ENCODE measurements at regions not wholly inside any gene's neighbourhood (a gene's known extent, or its start where the extent isn't known, plus 50 kb on each side); places are given as distances from the start of the nearest gene placed in this dataset.

GRCh38 chr14:73800970-73801515, 50.6 kb upstream of the PTGR2 start:
- H3K4me3 Mint-ChIP-seq = no peak overlapping the region
- H3K9me3 Mint-ChIP-seq = no peaks in the 10 kb centered on the region
- peaks cover 0 to 4% (median 0%) of the 10 kb centered on the region in 3 donors for H3K4me1 Mint-ChIP-seq
- H3K36me3 Mint-ChIP-seq = peaks cover 3% of the 10 kb centered on the region
- H3K27ac Mint-ChIP-seq = no peak overlapping the region
- no peaks in the 10 kb centered on the region for H3K27me3 Mint-ChIP-seq

GRCh38 chr14:73797543-73798265, 53.9 kb upstream of the PTGR2 start:
- H3K27me3 Mint-ChIP-seq = no peaks in the 10 kb centered on the region
- H3K4me1 Mint-ChIP-seq = peaks cover 0 to 4% (median 0%) of the 10 kb centered on the region in 3 donors
- H3K4me3 Mint-ChIP-seq = no peak overlapping the region
- peaks cover 3% of the 10 kb centered on the region for H3K36me3 Mint-ChIP-seq
- H3K27ac Mint-ChIP-seq = no peak overlapping the region
- no peaks in the 10 kb centered on the region for H3K9me3 Mint-ChIP-seq

- H3K9me3 Mint-ChIP-seq = no peaks in the 10 kb centered on the region
- peaks cover 3% of the 10 kb centered on the region for H3K36me3 Mint-ChIP-seq
- H3K4me1 Mint-ChIP-seq = peaks cover 0 to 4% (median under 1%) of the 10 kb centered on the region in 3 donors
- H3K27me3 Mint-ChIP-seq = no peaks in the 10 kb centered on the region
- no peak overlapping the region for H3K4me3 Mint-ChIP-seq
- no peak overlapping the region for H3K27ac Mint-ChIP-seq
Measured at GRCh38 chr14:73796893-73797542, 54.6 kb upstream of the PTGR2 start.

GRCh38 chr14:73796415-73796814, 55.2 kb upstream of the PTGR2 start:
- Mint-ChIP-seq H3K9me3 (no peaks in the 10 kb centered on the region), H3K4me3 (no peak overlapping the region), H3K27me3 (no peaks in the 10 kb centered on the region), H3K27ac (no peak overlapping the region), H3K36me3 (peaks cover 3% of the 10 kb centered on the region), H3K4me1 (peaks cover 0 to 4% (median 1%) of the 10 kb centered on the region in 3 donors)

- H3K27ac Mint-ChIP-seq = no peak overlapping the region
- no peaks in the 10 kb centered on the region for H3K27me3 Mint-ChIP-seq
- H3K4me1 Mint-ChIP-seq = peaks cover 0 to 4% (median 1%) of the 10 kb centered on the region in 3 donors
- no peaks in the 10 kb centered on the region for H3K9me3 Mint-ChIP-seq
- H3K36me3 Mint-ChIP-seq = peaks cover 3% of the 10 kb centered on the region
- H3K4me3 Mint-ChIP-seq = no peak overlapping the region
Measured at GRCh38 chr14:73795974-73796373, 55.7 kb upstream of the PTGR2 start.

GRCh38 chr14:73795466-73795865, 56.2 kb upstream of the PTGR2 start:
- Mint-ChIP-seq H3K9me3 (no peaks in the 10 kb centered on the region), H3K27me3 (no peaks in the 10 kb centered on the region), H3K4me3 (no peak overlapping the region), H3K27ac (peak overlapping the region in 1 of 3 donors; percentile 53), H3K4me1 (peaks cover 0 to 2% (median 1%) of the 10 kb centered on the region in 3 donors), H3K36me3 (no peaks in the 10 kb centered on the region)

GRCh38 chr14:73794146-73794545, 57.5 kb upstream of the PTGR2 start:
- Mint-ChIP-seq H3K36me3 (no peaks in the 10 kb centered on the region), H3K4me3 (no peak overlapping the region), H3K4me1 (peaks cover 0 to 5% (median 2%) of the 10 kb centered on the region in 3 donors), H3K27ac (no peak overlapping the region), H3K27me3 (no peaks in the 10 kb centered on the region), H3K9me3 (no peaks in the 10 kb centered on the region)

DNA sequence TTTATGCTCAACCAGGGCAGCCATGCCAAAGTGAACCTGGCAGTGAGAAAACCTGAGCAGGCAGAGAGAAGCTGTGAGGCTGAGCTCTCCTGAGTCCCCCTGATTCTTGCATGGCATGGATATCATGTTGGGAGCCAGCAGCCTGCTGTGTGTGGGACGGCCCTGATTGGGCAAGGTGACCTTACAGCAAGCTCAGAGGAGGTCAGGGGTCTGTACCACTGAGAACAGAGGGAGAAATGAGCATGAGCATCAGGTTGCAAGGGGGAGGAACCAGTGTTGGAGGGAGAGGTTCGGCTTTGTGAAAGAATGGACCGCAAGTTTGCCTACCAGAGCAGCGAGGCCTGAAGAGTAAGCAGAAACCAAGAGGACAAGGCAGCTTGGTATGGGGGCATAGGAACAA, 59.1 kb upstream of the PTGR2 start:
- no peaks in the 10 kb centered on the region for H3K27me3 Mint-ChIP-seq
- H3K36me3 Mint-ChIP-seq = no peaks in the 10 kb centered on the region
- H3K4me3 Mint-ChIP-seq = no peak overlapping the region
- peaks cover 9 to 16% (median 12%) of the 10 kb centered on the region in 3 donors for H3K4me1 Mint-ChIP-seq
- H3K27ac Mint-ChIP-seq = no peak overlapping the region
- no peaks in the 10 kb centered on the region for H3K9me3 Mint-ChIP-seq

- Mint-ChIP-seq H3K27me3 (no peaks in the 10 kb centered on the region), H3K9me3 (no peaks in the 10 kb centered on the region), H3K4me3 (no peak overlapping the region), H3K4me1 (peaks cover 20 to 24% (median 21%) of the 10 kb centered on the region in 3 donors), H3K36me3 (no peaks in the 10 kb centered on the region), H3K27ac (peak overlapping the region in 1 of 3 donors; percentile 95)
Measured at GRCh38 chr14:73789989-73790581, 61.5 kb upstream of the PTGR2 start.

DNA sequence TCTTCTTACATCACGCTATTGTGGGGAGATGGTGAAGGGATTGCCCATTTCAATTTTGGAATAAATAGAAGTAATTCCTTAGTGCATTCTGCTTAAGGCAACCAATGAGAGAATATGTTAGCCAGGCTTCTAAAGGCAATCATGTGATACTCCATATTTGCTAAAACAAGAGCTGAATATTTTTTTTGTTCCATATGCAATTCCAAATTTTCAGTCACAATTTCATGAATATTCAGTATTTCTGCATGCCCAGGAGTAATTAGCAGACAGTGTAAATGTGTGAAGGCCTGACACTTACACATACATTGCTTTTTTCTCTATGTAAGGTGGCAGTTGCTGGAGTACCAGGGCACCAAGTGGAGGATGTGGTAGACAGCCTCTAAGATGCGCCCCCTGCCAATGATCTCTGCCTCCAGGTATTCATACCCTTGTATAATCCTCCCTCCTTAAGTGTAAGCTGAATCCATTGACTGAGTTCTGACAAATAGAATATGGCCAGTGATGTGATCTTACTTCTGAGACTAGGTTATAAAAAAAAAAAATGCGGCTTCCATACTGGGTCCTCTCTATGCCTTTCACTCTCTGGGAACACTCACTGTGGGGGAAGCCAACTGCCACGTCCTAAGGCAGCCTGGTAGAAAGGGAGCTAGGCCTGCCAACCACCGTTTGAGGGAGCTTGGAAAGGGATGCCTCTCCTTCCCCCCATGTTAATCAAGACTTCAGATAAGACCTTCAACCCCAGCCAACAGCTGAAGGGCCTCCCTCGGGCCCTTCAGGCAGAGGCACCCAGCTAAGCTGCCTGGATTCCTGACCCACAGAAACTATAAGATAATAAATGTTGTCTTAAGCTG, 62.7 kb upstream of the PTGR2 start:
- H3K4me3 Mint-ChIP-seq = peak overlapping the region; percentile 51 to 98 (median 92)
- H3K27ac Mint-ChIP-seq = peak overlapping the region; percentile 64 to 97 (median 95)
- peaks cover 30 to 36% (median 31%) of the 10 kb centered on the region in 3 donors for H3K4me1 Mint-ChIP-seq
- H3K27me3 Mint-ChIP-seq = no peaks in the 10 kb centered on the region
- H3K36me3 Mint-ChIP-seq = no peaks in the 10 kb centered on the region
- no peaks in the 10 kb centered on the region for H3K9me3 Mint-ChIP-seq

GRCh38 chr14:73788317-73788598, 63.4 kb upstream of the PTGR2 start:
- Mint-ChIP-seq H3K27ac (peak overlapping the region; percentile 95 to 98 (median 97)), H3K4me1 (peaks cover 35 to 38% (median 38%) of the 10 kb centered on the region in 3 donors), H3K27me3 (no peaks in the 10 kb centered on the region), H3K9me3 (no peaks in the 10 kb centered on the region), H3K4me3 (peak overlapping the region; percentile 87 to 98 (median 98)), H3K36me3 (no peaks in the 10 kb centered on the region)

DNA sequence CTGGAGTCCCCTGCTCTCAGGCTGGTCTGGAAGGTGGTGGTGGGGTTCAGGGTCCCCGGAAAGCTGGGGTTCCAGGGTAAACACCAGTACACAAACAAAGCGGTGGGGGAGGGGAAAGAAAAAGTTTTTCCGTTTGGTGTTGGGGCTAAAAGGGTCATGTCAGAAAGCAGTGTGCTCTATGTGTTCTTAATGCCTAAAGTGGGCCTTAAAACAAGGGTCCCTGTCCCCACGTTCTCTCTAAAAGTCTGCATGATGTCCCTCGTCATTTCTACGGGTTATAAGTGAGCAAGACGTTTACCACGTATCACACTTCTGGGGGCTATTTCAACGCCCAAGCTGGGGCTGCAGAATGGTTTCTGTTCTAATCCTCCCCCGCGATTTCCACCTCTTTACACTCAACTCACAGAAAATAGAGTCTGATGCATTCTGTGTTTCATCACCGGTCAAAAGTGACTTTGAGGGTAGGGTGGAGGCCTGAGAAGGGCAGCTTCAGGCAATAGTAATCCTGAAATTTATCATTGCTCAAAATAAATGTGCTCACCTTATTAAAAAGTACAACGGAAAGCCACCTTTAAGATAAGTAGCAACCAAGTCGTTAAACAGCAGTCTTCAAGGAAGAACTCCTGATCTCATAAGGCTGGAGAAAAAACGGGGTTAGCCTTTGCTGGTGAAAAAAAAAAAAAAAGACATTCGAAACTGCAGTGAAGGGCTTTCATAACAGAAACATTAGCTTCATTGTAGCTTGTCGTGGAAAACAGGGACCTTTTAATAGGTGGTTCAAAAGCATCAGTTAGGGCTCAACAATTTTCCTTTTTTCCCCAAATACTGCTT, 63.9 kb upstream of the PTGR2 start:
- Mint-ChIP-seq H3K27me3 (no peaks in the 10 kb centered on the region), H3K27ac (peak overlapping the region; percentile 95 to 98 (median 97)), H3K36me3 (no peaks in the 10 kb centered on the region), H3K4me3 (peak overlapping the region; percentile 87 to 98 (median 98)), H3K4me1 (peaks cover 40 to 44% (median 43%) of the 10 kb centered on the region in 3 donors), H3K9me3 (no peaks in the 10 kb centered on the region)

DNA sequence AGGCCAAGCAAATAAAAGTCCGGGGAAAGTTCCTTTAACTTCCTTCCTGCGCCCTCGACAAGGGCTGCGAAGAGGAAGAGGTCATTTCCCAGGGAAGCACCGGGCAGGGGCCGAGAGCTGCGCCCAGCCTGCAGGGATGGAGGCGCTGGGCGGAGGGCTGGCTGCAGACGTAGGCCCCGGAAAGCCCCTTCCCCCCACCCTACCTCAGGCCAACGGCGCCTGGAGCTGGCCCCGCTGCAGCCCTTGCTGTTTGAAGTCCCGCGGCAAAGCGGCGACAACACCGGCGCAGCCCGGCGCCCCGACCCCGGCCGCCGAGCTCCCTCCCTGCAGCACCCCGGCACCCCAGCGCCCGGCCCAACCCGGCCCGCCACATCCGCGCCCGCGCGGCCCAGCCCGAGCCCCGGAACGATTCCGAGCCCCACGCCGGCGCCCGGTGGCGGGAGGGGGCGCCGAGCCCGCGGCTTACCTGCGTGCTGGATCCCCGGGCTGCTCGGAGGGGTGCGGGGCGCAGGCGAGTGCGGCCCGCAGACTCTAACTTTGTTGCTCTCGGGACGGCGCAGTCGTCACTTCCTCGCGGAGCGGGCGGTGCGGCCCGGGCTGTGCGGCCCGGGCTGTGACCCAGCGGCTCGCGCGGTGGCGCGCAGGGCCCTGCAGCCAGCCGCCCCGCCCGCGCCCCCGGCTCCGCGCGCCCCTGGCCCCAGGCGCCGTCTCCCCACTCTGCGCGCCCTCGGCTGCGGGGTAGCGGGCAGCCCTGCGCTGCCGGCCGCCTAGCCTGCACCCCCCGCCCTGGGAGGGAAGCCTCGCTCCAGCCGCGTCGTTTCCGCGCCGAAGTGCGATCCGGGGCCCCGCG, 64.8 kb upstream of the PTGR2 start:
- Mint-ChIP-seq H3K27me3 (no peaks in the 10 kb centered on the region), H3K36me3 (no peaks in the 10 kb centered on the region), H3K9me3 (no peaks in the 10 kb centered on the region), H3K27ac (peak overlapping the region; percentile 95 to 98 (median 97)), H3K4me3 (peak overlapping the region; percentile 87 to 99 (median 98)), H3K4me1 (peaks cover 43 to 47% (median 45%) of the 10 kb centered on the region in 3 donors)

Measured in IgD-negative memory B cell (primary cell).